ENCODE measurements at regions not wholly inside any gene's neighbourhood (a gene's known extent, or its start where the extent isn't known, plus 50 kb on each side); places are given as distances from the start of the nearest gene placed in this dataset.

DNA sequence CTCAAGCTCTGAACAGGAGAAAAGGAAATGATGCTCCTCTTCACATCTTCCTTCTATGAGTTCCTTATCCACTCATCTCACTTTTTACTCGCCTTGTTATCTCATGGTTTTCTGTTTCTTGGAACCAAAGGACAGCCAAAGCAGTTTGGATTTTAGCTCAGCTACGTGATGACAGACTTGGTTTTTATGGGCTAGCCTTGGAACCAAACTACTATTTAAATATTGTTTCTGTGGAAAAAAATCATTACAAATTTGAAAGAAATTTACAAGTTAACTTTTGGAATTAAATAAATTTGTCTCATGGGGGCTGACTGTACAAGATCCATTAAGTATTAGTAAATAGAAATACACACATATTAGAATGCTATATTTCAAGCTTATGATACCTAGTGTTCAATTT, 727.8 kb upstream of the FANCL start:
- H3K4me1 ChIP-seq (ENCODE audit: insufficient read depth): no peaks in the 10 kb centered on the region
- no peaks in the 10 kb centered on the region for H3K36me3 ChIP-seq
- no peak overlapping the region for H3K27ac ChIP-seq
- no peak overlapping the region for H3K4me3 ChIP-seq
- no peaks in the 10 kb centered on the region for H3K9me3 ChIP-seq
- no peak for DNase-seq
- intact Hi-C loops (cut with DNase I): no loop called here
- 91 to 93% (median 92%) methylated on average over 2 of the region's 2 CpGs for WGBS, 3 donors
- TF ChIP-seq, protein P1, sequence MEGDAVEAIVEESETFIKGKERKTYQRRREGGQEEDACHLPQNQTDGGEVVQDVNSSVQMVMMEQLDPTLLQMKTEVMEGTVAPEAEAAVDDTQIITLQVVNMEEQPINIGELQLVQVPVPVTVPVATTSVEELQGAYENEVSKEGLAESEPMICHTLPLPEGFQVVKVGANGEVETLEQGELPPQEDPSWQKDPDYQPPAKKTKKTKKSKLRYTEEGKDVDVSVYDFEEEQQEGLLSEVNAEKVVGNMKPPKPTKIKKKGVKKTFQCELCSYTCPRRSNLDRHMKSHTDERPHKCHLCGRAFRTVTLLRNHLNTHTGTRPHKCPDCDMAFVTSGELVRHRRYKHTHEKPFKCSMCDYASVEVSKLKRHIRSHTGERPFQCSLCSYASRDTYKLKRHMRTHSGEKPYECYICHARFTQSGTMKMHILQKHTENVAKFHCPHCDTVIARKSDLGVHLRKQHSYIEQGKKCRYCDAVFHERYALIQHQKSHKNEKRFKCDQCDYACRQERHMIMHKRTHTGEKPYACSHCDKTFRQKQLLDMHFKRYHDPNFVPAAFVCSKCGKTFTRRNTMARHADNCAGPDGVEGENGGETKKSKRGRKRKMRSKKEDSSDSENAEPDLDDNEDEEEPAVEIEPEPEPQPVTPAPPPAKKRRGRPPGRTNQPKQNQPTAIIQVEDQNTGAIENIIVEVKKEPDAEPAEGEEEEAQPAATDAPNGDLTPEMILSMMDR (IDR thresholded peaks at IDR 0.05): no peak
- TF ChIP-seq EP300 (IDR thresholded peaks at IDR 0.05): no peak
- no peak for TF ChIP-seq POLR2A (IDR thresholded peaks at IDR 0.05)
- no peaks in the 10 kb centered on the region for H3K27me3 ChIP-seq

DNA sequence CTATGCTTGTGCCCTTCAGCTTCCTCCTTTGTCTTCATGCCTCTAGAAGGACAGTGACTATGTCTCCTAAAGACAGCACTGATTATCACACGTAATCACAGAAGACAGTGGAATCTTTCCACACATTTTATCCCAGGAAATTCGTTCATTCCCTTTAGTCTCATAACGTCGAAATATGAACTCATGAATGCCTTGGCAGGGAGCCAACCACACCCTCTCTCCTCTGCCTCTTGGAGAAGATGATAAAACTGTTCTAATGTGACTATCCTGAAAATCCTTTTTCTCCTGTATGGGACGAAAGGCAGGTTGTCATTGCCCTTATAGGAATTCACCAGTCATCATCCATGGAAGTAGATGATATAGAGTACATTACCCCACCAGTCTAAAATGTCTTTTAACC, 726.6 kb upstream of the FANCL start:
- intact Hi-C loops (cut with DNase I): no loop called here
- H3K27ac ChIP-seq: no peak overlapping the region
- H3K4me3 ChIP-seq: no peak overlapping the region
- TF ChIP-seq EP300 (IDR thresholded peaks at IDR 0.05): no peak
- TF ChIP-seq POLR2A (IDR thresholded peaks at IDR 0.05): no peak
- TF ChIP-seq, protein P1 (IDR thresholded peaks at IDR 0.05): no peak
- peak in 1 of 5 donors; percentile 16 for DNase-seq
- no peaks in the 10 kb centered on the region for H3K4me1 ChIP-seq (ENCODE audit: insufficient read depth)
- 55 to 61% (median 56%) methylated on average over 5 of the region's 5 CpGs for WGBS, 3 donors
- no peaks in the 10 kb centered on the region for H3K9me3 ChIP-seq
- no peaks in the 10 kb centered on the region for H3K36me3 ChIP-seq
- no peaks in the 10 kb centered on the region for H3K27me3 ChIP-seq

DNA sequence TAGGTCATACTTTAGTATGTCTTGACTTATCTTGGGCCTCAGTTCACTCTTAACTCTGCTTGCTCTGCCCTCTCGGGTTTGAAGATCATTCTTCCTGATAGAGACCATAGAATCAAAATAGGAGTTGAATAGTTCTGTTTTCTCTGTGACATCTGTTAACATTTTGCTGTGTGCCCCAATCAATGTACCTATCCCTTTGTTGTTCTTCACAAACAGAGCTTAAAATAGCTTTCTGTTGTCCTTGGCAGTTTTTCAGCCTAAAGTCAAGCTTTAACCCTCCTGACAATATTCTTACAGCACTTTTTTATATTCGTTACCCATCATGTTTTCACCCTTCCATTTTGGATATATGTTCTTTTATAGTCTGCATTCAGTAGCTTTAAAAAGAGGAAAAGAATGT, 724.5 kb upstream of the FANCL start:
- Histone ChIP-seq H3K36me3 (no peaks in the 10 kb centered on the region), H3K27ac (no peak overlapping the region), H3K9me3 (no peaks in the 10 kb centered on the region), H3K4me3 (no peak overlapping the region), H3K4me1 (ENCODE audit: insufficient read depth) (no peaks in the 10 kb centered on the region), H3K27me3 (no peaks in the 10 kb centered on the region)
- 38 to 41% (median 41%) methylated on average over 2 of the region's 2 CpGs for WGBS, 3 donors
- no peak for DNase-seq
- intact Hi-C loops (cut with DNase I): no loop called here
- TF ChIP-seq POLR2A (IDR thresholded peaks at IDR 0.05) (no peak), EP300 (IDR thresholded peaks at IDR 0.05) (no peak)
- TF ChIP-seq, protein P1 (IDR thresholded peaks at IDR 0.05): no peak

DNA sequence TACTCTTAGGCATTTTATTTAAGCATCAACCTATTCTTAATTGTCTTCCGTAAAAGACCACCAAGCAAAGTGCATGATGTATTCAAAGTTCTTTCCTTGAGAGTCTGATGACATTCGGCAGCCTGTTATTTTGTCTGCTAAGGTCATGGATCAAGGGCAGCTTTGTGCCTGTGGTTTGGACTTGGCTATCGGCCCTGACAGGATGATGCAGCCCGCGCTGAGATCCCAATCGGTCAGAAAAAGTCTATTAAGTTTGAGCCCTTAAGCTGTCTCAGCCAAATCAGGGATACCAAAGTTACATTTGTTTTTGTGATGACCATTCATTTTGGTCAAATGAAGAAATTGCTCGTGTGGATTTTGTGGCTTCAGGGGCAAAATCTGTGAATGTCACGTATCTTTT, 718.9 kb upstream of the FANCL start:
- Histone ChIP-seq H3K4me3 (no peak overlapping the region), H3K36me3 (no peaks in the 10 kb centered on the region), H3K9me3 (no peaks in the 10 kb centered on the region), H3K27ac (no peak overlapping the region), H3K27me3 (no peaks in the 10 kb centered on the region), H3K4me1 (ENCODE audit: insufficient read depth) (no peaks in the 10 kb centered on the region)
- WGBS, 3 donors: 22 to 41% (median 26%) methylated on average over 8 of the region's 8 CpGs
- DNase-seq: no peak
- intact Hi-C loops (cut with DNase I): no loop called here
- TF ChIP-seq, protein P1 (IDR thresholded peaks at IDR 0.05): no peak
- TF ChIP-seq POLR2A (IDR thresholded peaks at IDR 0.05) (no peak), EP300 (IDR thresholded peaks at IDR 0.05) (no peak)
